ENCODE measurements at regions not wholly inside any gene's neighbourhood (a gene's known extent, or its start where the extent isn't known, plus 50 kb on each side); places are given as distances from the start of the nearest gene placed in this dataset.

- TF ChIP-seq, protein P1, sequence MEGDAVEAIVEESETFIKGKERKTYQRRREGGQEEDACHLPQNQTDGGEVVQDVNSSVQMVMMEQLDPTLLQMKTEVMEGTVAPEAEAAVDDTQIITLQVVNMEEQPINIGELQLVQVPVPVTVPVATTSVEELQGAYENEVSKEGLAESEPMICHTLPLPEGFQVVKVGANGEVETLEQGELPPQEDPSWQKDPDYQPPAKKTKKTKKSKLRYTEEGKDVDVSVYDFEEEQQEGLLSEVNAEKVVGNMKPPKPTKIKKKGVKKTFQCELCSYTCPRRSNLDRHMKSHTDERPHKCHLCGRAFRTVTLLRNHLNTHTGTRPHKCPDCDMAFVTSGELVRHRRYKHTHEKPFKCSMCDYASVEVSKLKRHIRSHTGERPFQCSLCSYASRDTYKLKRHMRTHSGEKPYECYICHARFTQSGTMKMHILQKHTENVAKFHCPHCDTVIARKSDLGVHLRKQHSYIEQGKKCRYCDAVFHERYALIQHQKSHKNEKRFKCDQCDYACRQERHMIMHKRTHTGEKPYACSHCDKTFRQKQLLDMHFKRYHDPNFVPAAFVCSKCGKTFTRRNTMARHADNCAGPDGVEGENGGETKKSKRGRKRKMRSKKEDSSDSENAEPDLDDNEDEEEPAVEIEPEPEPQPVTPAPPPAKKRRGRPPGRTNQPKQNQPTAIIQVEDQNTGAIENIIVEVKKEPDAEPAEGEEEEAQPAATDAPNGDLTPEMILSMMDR (IDR thresholded peaks at IDR 0.05) = no peak
- TF ChIP-seq POLR2A (IDR thresholded peaks at IDR 0.05) = no peak
Observed at GRCh38 chr2:108101481-108101880, 115.2 kb downstream of the SLC5A7 start.

Measured in heart left ventricle (tissue), 13 donors.